ENCODE measurements at regions not wholly inside any gene's neighbourhood (a gene's known extent, or its start where the extent isn't known, plus 50 kb on each side); places are given as distances from the start of the nearest gene placed in this dataset.
"Not testable (repeated sequence)": the region's sequence is repeated elsewhere in the genome, so short reads cannot be mapped to it uniquely, and the experiment has no call there.

GRCh38 chr2:192971981-192972380 is 777.2 kb upstream of the TMEFF2 start:
- H3K4me3 ChIP-seq = no peak overlapping the region
- TF ChIP-seq CTCF (IDR thresholded peaks at IDR 0.05) = no peak
- H3K9me3 ChIP-seq = no peaks in the 10 kb centered on the region
- H3K27ac ChIP-seq = no peak overlapping the region
- no peak for ATAC-seq (ENCODE audit: insufficient number of reproducible peaks, low FRiP score, low read depth)
- no peaks in the 10 kb centered on the region for H3K36me3 ChIP-seq
- no peaks in the 10 kb centered on the region for H3K27me3 ChIP-seq (replicated peaks; ENCODE audit: insufficient read depth)
- H3K4me1 ChIP-seq (ENCODE audit: control insufficient read depth in 1 of 2, low read depth in 2 of 2) = no peaks in the 10 kb centered on the region
- DNase-seq (ENCODE audit: low spot score) = no peak

GRCh38 chr2:192969055-192969454 is 774.3 kb upstream of the TMEFF2 start:
- Histone ChIP-seq H3K4me1 (ENCODE audit: control insufficient read depth in 1 of 2, low read depth in 2 of 2) (no peaks in the 10 kb centered on the region), H3K27me3 (replicated peaks; ENCODE audit: insufficient read depth) (no peaks in the 10 kb centered on the region), H3K36me3 (no peaks in the 10 kb centered on the region), H3K9me3 (no peaks in the 10 kb centered on the region), H3K27ac (no peak overlapping the region), H3K4me3 (no peak overlapping the region)
- no peak for TF ChIP-seq CTCF (IDR thresholded peaks at IDR 0.05)
- ATAC-seq (ENCODE audit: insufficient number of reproducible peaks, low FRiP score, low read depth) = no peak
- no peak for DNase-seq (ENCODE audit: low spot score)

GRCh38 chr2:192960945-192961344 is 766.2 kb upstream of the TMEFF2 start:
- ATAC-seq (ENCODE audit: insufficient number of reproducible peaks, low FRiP score, low read depth) (no peak), DNase-seq (ENCODE audit: low spot score) (no peak)
- no peak for TF ChIP-seq CTCF (IDR thresholded peaks at IDR 0.05)
- Histone ChIP-seq H3K4me1 (ENCODE audit: control insufficient read depth in 1 of 2, low read depth in 2 of 2) (no peaks in the 10 kb centered on the region), H3K36me3 (no peaks in the 10 kb centered on the region), H3K4me3 (no peak overlapping the region), H3K9me3 (no peaks in the 10 kb centered on the region), H3K27me3 (replicated peaks; ENCODE audit: insufficient read depth) (no peaks in the 10 kb centered on the region), H3K27ac (no peak overlapping the region)

- H3K27me3 ChIP-seq (replicated peaks; ENCODE audit: insufficient read depth); H3K4me1 ChIP-seq (ENCODE audit: control insufficient read depth in 1 of 2, low read depth in 2 of 2); ATAC-seq (ENCODE audit: insufficient number of reproducible peaks, low FRiP score, low read depth); H3K4me3 ChIP-seq; H3K9me3 ChIP-seq; H3K27ac ChIP-seq; H3K36me3 ChIP-seq; DNase-seq (ENCODE audit: low spot score): not testable (repeated sequence)
Measured at GRCh38 chr2:192958615-192959014, 763.9 kb upstream of the TMEFF2 start.

GRCh38 chr2:192957425-192957824 is 762.7 kb upstream of the TMEFF2 start:
- Histone ChIP-seq H3K9me3 (no peaks in the 10 kb centered on the region), H3K36me3 (no peaks in the 10 kb centered on the region), H3K27me3 (replicated peaks; ENCODE audit: insufficient read depth) (no peaks in the 10 kb centered on the region), H3K4me1 (ENCODE audit: control insufficient read depth in 1 of 2, low read depth in 2 of 2) (no peaks in the 10 kb centered on the region), H3K27ac (no peak overlapping the region), H3K4me3 (no peak overlapping the region)
- ATAC-seq (ENCODE audit: insufficient number of reproducible peaks, low FRiP score, low read depth) (no peak), DNase-seq (ENCODE audit: low spot score) (no peak)
- no peak for TF ChIP-seq CTCF (IDR thresholded peaks at IDR 0.05)

- Histone ChIP-seq H3K27ac (no peak overlapping the region), H3K4me3 (no peak overlapping the region), H3K9me3 (no peaks in the 10 kb centered on the region), H3K36me3 (no peaks in the 10 kb centered on the region), H3K27me3 (replicated peaks; ENCODE audit: insufficient read depth) (no peaks in the 10 kb centered on the region), H3K4me1 (ENCODE audit: control insufficient read depth in 1 of 2, low read depth in 2 of 2) (no peaks in the 10 kb centered on the region)
- DNase-seq (ENCODE audit: low spot score) (no peak), ATAC-seq (ENCODE audit: insufficient number of reproducible peaks, low FRiP score, low read depth) (no peak)
- TF ChIP-seq CTCF (IDR thresholded peaks at IDR 0.05) = no peak
Measured at GRCh38 chr2:192953116-192953515, 758.4 kb upstream of the TMEFF2 start.

Measured in thoracic aorta (tissue), 2 donors.